A673 (cell line): ENCODE measurements at regions not wholly inside any gene's neighbourhood (a gene's known extent, or its start where the extent isn't known, plus 50 kb on each side); places are given as distances from the start of the nearest gene placed in this dataset.
"Not testable (repeated sequence)": the region's sequence is repeated elsewhere in the genome, so short reads cannot be mapped to it uniquely, and the experiment has no call there.

Source experiments
- BruUV-seq: library from RNA; stranded (reverse); fragments of 400-500 nt; replicated peaks from 2 replicates; lab custom pipeline; 2021; lab: Mats Ljungman, UMichigan
- CTCF ChIA-PET: fragments of 300-600 bp; sonication (Branson Sonifier 250); formaldehyde crosslinking; loops from one replicate; lab custom pipeline; 2022; ENCODE audit warnings: antibody characterized with exemption; lab: Charles Lee
- POLR2A ChIA-PET: fragments of 300-600 bp; sonication (Branson Sonifier 250); formaldehyde crosslinking; loops from one replicate; lab custom pipeline; 2022; ENCODE audit warnings: antibody characterized with exemption; ENCODE audit not compliant: low non-redundant PET; lab: Charles Lee
- DNase-seq: peaks from one replicate; pipeline ENCODE4 v3.0.0-alpha.2; 2015; ENCODE audit warnings: low spot score
- H3K27ac ChIP-seq: fragments of 200-600 bp; sonication (generic); 2 replicates; pipeline ENCODE4 v1.5.1; 2016; ENCODE audit warnings: mixed run types, low read depth, mild to moderate bottlenecking, mixed read lengths, antibody characterized with exemption, low read length; ENCODE audit not compliant: poor library complexity, severe bottlenecking
- H3K27me3 ChIP-seq: fragments of 200-600 bp; sonication (generic); replicated peaks from 2 replicates; pipeline ENCODE4 v1.6.1; 2017; ENCODE audit warnings: mixed run types, low read depth, mild to moderate bottlenecking, mixed read lengths, antibody characterized with exemption, low read length; ENCODE audit not compliant: insufficient read depth, poor library complexity
- H3K36me3 ChIP-seq: fragments of 200-600 bp; sonication (generic); 2 replicates; pipeline ENCODE4 v1.6.1; 2016; ENCODE audit warnings: mixed run types, mild to moderate bottlenecking, mixed read lengths, antibody characterized with exemption, low read length; ENCODE audit not compliant: insufficient read depth, poor library complexity, severe bottlenecking
- H3K4me1 ChIP-seq: fragments of 200-600 bp; sonication (generic); 2 replicates; pipeline ENCODE4 v1.6.1; 2017; ENCODE audit warnings: mixed run types, mild to moderate bottlenecking, mixed read lengths, antibody characterized with exemption, low read length; ENCODE audit not compliant: insufficient read depth, poor library complexity, severe bottlenecking
- H3K4me3 ChIP-seq: fragments of 200-600 bp; sonication (generic); 2 replicates; pipeline ENCODE4 v1.5.1; 2016; ENCODE audit warnings: low read depth, mixed run types, mild to moderate bottlenecking, mixed read lengths, low read length; ENCODE audit not compliant: poor library complexity, severe bottlenecking
- H3K9me3 ChIP-seq: fragments of 200-600 bp; sonication (generic); 2 replicates; pipeline ENCODE4 v1.6.1; 2016; ENCODE audit warnings: mixed run types, low read depth, mild to moderate bottlenecking, mixed read lengths, antibody characterized with exemption, low read length; ENCODE audit not compliant: poor library complexity, severe bottlenecking
- CTCF ChIP-seq: fragments of 300-800, 200-600 bp; sonication (generic); conservative IDR thresholded peaks from 2 replicates; pipeline ENCODE4 v1.5.1; 2017; ENCODE audit warnings: low read depth, mild to moderate bottlenecking, antibody characterized with exemption, low read length, moderate library complexity, mixed read lengths
- EZH2 ChIP-seq: fragments of 200-600 bp; sonication (generic); IDR thresholded peaks from 2 replicates; pipeline ENCODE4 v1.6.1; 2017; ENCODE audit warnings: borderline replicate concordance, low read depth, mild to moderate bottlenecking, mixed read lengths, antibody characterized with exemption, low read length; ENCODE audit not compliant: poor library complexity, severe bottlenecking
- intact Hi-C: fragments of 100-400 bp; cut with micrococcal nuclease; formaldehyde crosslinking; loops from one replicate; pipeline ENCODE4 v1.10.0; 2022; ENCODE audit not compliant: unreplicated experiment

- Histone ChIP-seq H3K27ac (no peak overlapping the region), H3K4me1 (no peaks in the 10 kb centered on the region), H3K4me3 (no peak overlapping the region), H3K27me3 (peaks cover 7% of the 10 kb centered on the region), H3K36me3 (no peaks in the 10 kb centered on the region), H3K9me3 (no peaks in the 10 kb centered on the region)
- BruUV-seq = no TSS peak
- DNase-seq = no peak
- intact Hi-C loops = no loop called here
- ChIA-PET POLR2A (no interaction called here), CTCF (no interaction called here)
- TF ChIP-seq CTCF = no peak
- TF ChIP-seq EZH2 = no peak
These were observed 170.0 kb downstream of the SOD2 start for GRCh38 chr6:159522877-159523547.

GRCh38 chr6:159521962-159522361 lies 171.1 kb downstream of the SOD2 start:
- no peak overlapping the region for H3K27ac ChIP-seq
- CTCF ChIA-PET = no interaction called here
- no peaks in the 10 kb centered on the region for H3K4me1 ChIP-seq
- DNase-seq = no peak
- peaks cover 7% of the 10 kb centered on the region for H3K27me3 ChIP-seq
- no peak for TF ChIP-seq CTCF
- no peak for TF ChIP-seq EZH2
- POLR2A ChIA-PET = no interaction called here
- no peaks in the 10 kb centered on the region for H3K36me3 ChIP-seq
- no TSS peak for BruUV-seq
- H3K9me3 ChIP-seq = no peaks in the 10 kb centered on the region
- no peak overlapping the region for H3K4me3 ChIP-seq
- intact Hi-C loops = no loop called here

- H3K27me3 ChIP-seq = peaks cover 7% of the 10 kb centered on the region
- no TSS peak for BruUV-seq
- no peak overlapping the region for H3K27ac ChIP-seq
- H3K4me1 ChIP-seq = no peaks in the 10 kb centered on the region
- ChIA-PET POLR2A (no interaction called here), CTCF (no interaction called here)
- no peak overlapping the region for H3K4me3 ChIP-seq
- TF ChIP-seq CTCF (no peak), EZH2 (no peak)
- no peaks in the 10 kb centered on the region for H3K36me3 ChIP-seq
- intact Hi-C loops = no loop called here
- H3K9me3 ChIP-seq = no peaks in the 10 kb centered on the region
- DNase-seq = no peak
These were observed 173.0 kb downstream of the SOD2 start for GRCh38 chr6:159520002-159520401.

GRCh38 chr6:159515811-159516210 lies 177.2 kb downstream of the SOD2 start:
- POLR2A ChIA-PET, DNase-seq, H3K27ac ChIP-seq, H3K27me3 ChIP-seq, H3K36me3 ChIP-seq, CTCF ChIA-PET, intact Hi-C loops, H3K4me3 ChIP-seq, BruUV-seq, H3K9me3 ChIP-seq, H3K4me1 ChIP-seq: not testable (repeated sequence)
